OCI-LY7 (cell line): ENCODE measurements at regions not wholly inside any gene's neighbourhood (a gene's known extent, or its start where the extent isn't known, plus 50 kb on each side); places are given as distances from the start of the nearest gene placed in this dataset.

Experiments
- CTCF ChIP-seq: fragments of 200-600 bp; sonication (generic); conservative IDR thresholded peaks from 2 replicates; pipeline ENCODE4 v1.5.1; 2014; ENCODE audit warnings: mild to moderate bottlenecking, antibody characterized with exemption, low read length, moderate library complexity, mixed read lengths
- EZH2phosphoT487 ChIP-seq: fragments of 200-600 bp; sonication (generic); IDR thresholded peaks from 2 replicates; pipeline ENCODE4 v1.6.1; 2018; ENCODE audit warnings: low read depth, borderline replicate concordance, mild to moderate bottlenecking, mixed run types, antibody characterized with exemption, low read length, moderate library complexity, mixed read lengths

DNA sequence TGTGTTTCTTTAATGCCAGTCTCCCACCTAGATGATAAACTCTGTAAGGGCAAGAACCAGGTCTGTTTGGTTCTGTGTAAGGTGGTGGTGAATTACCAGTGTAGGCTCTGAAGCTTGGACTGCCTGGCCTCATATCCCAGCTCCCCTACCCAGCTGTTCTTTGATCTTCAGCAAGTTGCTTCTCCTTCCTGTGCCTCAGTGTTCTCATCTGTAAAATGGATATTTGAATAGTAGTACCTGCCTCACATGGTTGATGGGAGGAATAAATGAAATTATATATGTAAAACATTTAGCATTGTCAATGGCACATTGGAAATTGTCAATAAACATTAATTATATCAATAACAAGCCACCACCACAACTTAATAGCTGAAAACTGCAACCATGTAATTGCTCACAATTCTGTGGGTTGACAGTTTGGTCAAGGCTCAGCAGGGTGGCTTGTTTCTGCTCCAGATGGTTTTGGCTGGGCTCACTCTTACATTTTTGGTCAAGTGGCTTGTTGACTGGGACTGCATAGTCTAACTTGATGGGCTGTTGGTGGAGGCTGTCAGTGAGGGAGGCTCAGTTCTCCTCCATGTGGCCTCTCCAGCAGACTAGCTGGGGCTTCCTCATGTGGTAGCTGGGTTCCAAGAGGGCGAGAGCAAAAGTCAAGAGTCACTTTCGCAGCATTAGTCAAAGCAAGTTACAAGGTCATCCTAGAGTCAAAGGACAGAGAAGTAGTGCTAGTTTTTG lies 84.5 kb upstream of the DUSP5 start:
- no peak; the same call in 1 of the 2 replicates for TF ChIP-seq CTCF
- TF ChIP-seq EZH2phosphoT487 = no peak
